GM18505 (cell line): ENCODE measurements at regions not wholly inside any gene's neighbourhood (a gene's known extent, or its start where the extent isn't known, plus 50 kb on each side); places are given as distances from the start of the nearest gene placed in this dataset.

Experiments
- ATAC-seq: cut with Tn5 transposase; IDR thresholded peaks from one replicate; pipeline ENCODE4 v1.9.1; 2021; ENCODE audit not compliant: unreplicated experiment
- POLR2A ChIP-seq: IDR thresholded peaks from 4 replicates; pipeline ENCODE4 v1.6.1; 2011; ENCODE audit warnings: borderline replicate concordance; ENCODE audit not compliant: insufficient read depth, insufficient read length; ENCODE audit errors: extremely low read depth

DNA sequence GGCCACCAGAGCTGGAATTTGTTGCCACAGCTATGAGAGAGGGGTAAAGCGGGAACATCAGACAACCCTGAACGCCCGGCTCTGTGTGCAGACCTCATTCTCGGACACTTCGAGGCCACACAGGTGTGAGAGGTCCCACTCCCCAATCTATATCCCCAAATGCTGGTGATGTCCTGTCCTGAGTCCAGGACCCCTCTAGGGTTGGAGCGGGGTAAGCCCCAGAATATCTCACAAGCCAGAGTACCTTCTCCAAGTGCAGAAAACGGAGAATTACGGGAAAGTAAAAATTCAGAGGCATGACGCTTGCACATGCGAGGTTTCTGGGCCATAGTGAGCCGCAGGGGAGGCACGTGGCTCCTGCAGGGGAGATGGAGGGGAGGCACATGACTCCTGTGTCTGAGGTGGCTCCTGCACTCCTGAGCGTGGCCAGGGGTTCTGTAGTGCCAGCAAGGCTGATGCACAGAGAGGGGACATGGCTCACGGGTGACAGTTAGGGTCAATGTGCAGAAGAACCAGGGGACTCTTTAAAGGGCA, 248.0 kb downstream of the RBFOX3 start:
- no peak for TF ChIP-seq POLR2A
- ATAC-seq: no peak

DNA sequence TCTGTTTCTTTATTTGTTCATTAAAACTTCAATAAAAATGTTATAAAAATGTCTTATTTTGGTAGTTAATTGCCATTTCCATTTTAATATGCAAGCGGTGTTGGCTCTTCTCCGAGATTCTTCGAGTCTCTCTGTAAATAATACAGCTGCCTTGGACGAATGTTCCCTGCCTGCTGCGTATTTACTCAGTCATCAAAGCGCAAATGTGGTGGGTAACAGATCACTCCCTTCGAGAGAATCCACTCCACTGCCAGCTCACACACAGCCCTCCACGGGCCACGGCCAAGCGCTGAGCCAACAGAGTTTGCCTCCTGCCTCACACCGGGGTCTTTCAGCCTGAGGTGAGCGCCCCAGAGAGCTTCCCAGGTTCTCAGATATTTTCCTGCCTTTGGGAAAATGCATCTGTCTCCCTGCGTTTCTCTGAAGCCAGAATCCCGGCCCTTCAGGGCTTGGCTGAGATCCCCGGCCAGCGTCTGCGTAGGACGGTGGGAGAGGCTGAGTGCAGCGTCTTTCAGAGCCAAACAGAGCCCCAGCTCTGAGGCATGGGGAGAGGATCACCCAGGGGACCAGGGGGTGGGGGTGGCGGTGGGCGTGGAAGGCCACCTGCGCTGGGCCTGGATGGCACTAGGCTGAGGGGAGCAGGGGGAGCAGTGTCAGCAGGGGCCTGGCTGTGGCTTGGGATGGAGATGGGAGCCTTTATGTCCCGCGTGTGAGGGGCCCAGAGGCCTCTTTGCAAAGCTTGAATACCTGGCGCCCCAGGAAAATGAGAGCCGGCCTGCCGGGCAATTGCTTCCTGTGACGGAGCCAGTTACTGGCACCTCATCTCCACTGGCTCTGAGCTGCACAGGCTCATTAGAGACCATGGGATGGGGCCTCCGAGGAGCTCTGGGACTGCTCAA, 248.7 kb downstream of the RBFOX3 start:
- ATAC-seq: no peak
- TF ChIP-seq POLR2A: no peak

DNA sequence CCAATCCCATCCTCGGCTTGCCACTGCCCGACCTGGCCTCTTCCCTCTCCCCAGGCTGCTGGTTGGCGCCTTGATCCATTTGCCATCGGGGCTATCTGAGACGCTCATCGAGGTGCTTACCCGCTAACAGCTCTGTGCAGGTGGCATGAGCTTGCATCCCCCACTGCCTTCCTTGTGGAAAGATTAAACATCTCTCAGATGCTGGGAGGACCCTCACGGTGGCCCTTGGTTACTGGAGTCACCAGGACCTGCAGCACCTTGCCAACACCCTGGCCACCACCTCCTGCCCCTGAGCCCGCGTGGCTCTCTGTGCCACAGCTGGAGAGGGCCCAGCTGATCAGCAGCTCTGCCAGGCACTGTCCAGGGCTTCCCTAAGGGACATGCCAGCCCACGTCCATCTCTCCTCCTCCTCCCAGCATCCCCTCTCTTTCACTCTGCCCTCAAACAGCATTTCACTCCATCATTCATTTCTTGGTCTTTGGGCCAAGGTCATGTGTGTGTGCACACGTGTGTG, 249.6 kb downstream of the RBFOX3 start:
- no peak for ATAC-seq
- TF ChIP-seq POLR2A: no peak

DNA sequence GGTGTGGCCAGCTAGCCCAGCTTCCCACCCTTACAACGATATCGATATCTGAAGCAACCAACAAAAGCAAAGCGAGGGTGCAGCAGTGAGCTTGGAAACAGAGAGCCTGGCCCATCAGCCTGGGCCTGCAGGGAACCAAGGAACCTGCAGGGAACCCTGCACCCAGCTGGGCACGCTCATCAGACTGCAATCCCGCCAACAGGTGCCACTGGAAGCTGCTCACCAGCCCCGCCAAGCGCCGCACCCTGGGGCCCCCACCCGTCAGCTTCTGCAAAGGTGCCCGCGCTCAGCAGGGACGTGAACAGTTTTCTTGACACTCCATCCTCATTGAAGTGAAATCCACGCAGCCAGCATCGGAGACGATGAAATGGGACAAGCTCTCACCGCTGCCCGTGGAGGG, 250.7 kb downstream of the RBFOX3 start:
- no peak for TF ChIP-seq POLR2A
- ATAC-seq: no peak

DNA sequence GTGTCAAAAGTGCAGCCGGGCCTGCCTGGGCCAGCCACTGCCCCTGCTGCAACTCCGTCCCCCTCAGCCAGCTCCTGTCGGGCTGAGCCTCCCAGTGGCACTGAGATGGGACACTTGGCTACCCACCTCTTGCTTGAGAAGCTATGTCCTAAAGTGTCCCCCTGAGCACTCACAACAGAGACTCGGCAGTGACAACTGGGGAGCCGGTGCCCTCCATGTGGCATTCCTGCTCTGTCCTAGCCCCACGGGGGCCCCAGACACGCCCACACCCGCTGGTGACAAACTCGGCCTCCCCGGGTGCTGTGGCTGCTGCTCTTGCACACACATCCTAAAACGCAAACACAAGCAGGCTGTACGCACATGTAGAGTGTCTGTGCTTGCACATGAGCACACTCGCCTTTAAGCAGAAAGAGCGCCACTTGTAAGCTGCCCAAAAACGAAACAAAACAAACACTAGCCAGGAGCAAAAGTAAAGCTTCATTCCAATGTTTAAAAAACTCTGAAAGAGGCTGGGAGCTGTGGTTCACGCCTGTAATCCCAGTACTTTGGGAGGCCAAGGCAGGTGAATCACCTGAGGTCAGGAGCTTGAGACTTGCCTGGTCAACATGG, 253.9 kb downstream of the RBFOX3 start:
- no peak for TF ChIP-seq POLR2A
- ATAC-seq: no peak

DNA sequence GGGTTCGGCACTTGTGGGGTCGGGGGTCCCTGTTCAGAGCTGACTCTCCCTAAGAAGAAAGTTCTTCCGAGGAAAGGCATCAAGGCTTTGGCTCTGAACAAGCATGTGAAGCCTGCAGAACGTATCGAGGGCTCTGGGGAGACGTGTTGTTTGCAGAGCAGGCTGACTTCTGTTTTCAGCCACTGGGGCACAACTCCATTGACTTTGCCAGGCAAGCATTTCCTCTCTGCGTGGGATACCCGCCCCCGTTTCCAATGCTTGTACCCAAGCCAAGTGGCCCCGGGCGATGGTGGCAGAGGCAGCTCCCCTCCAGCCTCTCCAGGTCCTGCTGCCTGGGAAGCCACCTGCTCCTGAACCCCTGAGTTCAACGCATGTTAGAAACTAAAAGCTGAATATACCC, 255.7 kb downstream of the RBFOX3 start:
- ATAC-seq: no peak
- no peak for TF ChIP-seq POLR2A

DNA sequence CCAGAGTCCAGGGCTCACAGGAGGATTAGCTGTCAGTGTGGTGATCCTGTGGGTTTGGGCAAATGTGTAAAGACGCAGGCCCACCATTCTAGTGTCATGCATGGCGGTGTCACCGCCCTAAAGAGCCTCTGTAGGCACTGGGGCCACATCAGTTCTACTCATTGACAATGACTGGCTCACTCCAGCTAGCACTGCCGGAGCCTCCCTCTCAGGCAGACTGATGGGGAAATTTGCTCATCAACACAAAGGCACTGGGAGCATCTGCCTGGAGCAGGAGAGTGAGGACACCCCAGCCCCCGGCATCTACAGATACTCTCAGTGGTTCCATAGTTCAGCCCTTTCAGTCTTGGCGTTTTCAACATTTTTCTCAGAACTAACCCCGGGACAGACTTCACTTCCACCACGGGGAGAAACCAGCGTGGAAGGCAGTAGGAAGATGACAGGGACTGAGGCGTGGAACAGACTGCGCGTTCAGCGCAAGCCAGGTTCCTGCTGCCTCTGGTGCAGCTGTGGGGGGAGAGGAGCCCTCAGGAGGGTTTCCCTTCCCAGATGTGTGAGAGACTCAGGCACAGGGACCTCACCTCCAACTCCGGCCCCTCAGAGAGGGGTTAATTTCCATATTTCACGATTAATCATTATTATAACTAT, 256.6 kb downstream of the RBFOX3 start:
- no peak for TF ChIP-seq POLR2A
- no peak for ATAC-seq

DNA sequence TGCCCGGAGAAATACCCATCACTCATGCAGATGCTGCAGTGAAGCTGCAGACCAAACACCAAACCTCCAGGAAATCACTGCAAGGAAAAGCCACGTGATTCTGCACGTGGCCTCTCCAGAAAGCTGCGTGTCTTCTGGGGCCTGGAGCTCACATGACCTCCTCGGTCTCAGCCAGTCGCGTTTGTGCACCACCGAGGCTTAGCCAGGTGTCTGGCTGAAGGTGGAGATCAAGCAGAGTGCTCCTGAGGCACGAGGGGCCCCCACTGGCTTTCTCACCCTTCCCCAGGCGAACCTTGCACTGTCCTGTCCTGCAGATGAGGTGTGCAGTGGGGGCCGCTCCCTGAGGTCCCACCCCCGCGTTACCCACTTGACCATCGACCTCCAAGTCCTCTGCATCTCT, 257.3 kb downstream of the RBFOX3 start:
- no peak for TF ChIP-seq POLR2A
- ATAC-seq: no peak

DNA sequence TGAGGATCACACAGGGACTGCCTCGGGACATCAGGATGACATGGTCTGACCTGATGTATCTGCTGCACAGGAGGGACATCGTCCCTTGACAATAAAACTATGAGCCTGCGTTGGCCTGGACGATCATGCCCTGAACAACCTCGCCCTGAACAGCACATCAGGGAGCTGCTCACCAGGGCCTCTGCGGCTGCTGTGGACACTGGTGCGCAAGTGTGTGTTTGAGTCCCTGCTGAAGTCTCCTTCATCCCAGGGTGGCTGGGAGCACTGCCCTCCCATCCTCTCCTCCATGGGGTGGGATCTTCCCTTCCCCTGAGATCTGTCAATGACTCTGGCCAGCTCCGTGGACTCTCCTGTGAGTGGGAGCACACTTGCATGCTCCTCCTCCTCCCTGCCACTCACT, 257.8 kb downstream of the RBFOX3 start:
- no peak for ATAC-seq
- TF ChIP-seq POLR2A: no peak

DNA sequence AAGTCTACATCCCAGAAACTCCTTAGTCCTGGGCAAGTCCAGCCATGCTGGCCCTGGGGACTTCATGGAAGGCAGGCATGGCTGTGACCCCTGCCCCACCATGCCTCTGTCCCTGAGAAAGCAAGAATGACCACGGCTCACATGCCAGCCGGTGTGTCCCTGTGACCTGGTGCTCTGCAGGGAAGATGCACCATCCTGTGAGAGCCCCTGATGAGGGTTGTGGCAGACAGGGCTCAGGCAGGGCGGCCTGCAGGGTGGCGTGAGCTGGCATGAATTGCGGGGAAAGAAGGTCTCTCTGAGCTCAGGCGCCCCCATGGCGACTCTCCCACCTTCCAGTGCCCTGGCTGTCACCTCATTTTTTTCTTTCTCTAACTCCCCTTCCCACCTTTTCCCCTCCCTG, 260.3 kb downstream of the RBFOX3 start:
- ATAC-seq: no peak
- no peak for TF ChIP-seq POLR2A

DNA sequence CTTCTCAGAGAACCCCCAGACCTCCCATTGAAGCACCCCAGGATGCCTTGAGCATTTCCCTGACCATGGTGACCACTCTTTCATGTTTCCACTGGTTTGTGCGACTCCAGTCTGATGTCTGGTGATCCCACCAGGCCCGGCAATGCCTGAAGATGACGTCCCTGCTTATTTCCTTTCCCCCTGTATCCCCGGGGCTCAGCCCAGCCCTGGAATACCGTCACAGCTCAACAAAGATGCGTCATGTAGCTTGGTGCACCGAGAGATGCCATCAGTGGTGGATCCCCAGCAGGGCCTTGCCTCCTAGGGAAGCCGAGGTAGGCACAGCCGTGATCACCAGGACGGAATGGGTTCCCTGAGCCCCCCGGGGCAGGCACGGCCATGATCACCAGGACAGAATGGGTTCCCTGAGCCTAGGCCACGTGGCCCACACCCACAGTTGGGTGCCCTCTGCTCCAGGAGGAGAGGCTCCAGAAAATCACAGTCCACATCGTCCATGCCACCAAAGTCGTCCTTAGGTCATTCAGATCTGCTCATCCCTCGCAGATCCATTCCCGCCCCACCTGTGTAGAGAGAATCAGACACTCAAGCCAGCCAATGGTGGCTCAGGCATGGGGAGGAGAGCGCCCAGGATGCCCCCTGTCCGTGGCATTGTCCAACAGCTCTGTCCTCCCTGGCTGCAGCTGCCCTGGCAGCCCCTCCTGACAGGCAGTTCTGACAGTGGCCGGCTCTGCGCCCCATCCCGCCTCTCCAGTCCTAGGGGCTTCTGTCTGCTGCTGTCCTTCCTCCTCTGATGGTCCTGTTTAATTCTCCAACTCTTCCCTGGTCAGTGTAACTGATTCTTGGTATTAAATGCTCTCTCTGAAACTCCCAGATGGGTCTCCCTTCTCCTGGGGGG, 261.1 kb downstream of the RBFOX3 start:
- no peak for TF ChIP-seq POLR2A
- no peak for ATAC-seq

DNA sequence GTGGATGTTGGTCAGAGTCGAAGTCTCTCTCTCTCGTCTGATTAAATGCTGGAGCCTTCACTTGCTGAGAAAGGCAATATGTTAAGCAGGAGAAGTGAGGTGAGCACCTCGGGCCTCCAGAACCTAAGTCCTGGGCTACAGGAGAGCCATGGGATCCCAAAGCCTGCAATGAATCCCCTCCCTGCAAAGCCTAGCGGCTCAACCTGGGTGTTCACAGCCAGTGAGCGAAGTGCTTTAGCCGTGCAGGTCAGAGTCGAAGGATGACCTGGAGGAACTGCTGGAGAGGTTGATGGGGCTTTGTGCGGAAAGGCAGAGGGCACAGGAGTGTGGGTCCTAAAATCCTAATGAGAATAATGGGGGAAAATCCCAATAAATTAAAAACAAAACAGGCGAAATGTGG, 267.8 kb downstream of the ENGASE start:
- TF ChIP-seq POLR2A: no peak
- no peak for ATAC-seq
